ENCODE measurements at regions not wholly inside any gene's neighbourhood (a gene's known extent, or its start where the extent isn't known, plus 50 kb on each side); places are given as distances from the start of the nearest gene placed in this dataset.

DNA sequence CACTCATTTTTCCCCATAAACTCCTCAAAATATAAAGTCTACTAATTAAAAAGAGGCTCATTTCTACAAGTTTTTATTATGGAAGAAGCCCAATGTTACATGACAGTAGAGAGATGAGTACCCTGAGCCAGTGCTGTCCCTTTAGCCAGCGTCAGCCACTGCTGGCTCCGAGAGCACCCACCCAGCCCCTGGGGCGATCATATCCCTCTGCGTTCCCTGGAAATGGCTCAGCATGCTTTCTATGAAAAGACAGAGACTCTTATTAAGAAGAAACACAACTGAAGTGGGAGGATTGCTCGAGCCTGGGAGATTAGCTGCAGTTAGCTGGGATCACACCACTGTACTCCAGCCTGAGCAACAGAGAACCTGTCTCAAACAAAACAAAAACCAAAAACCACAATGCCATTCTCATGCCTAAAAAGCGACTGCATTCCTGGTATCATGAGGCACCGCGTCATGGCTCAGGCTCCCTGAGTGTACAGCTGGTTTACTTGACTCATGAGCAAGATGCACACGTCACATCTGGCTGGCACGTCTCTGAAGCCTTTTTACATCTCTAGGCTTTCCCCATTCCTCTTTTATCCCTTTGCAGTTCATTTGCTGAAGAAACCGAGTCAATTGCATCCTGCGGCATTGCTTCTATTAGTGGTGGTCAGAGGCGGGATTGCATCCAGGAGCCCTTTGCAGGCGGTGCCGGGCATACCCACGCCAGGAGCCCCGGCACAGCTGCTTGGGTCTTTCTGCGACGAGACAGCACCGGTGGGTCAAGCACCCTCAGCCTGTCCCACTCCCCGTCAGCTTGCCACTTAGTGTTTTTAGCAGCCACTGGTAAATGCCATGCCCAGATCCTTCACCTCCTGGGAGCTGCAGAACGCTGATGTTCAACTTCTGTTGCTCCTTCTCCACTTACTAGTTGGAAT, 119.9 kb downstream of the CTTN start:
- no peak for TF ChIP-seq EZH2 (IDR thresholded peaks at IDR 0.05; ENCODE audit: insufficient read depth, poor library complexity, severe bottlenecking)
- no peak for TF ChIP-seq EZH2phosphoT487 (IDR thresholded peaks at IDR 0.05; ENCODE audit: insufficient read depth, low read depth)

Measured in GM23248 (cell line).